SK-N-SH treated with all-trans-retinoic acid at 6 μM for 48 hours (cell line): ENCODE measurements at regions not wholly inside any gene's neighbourhood (a gene's known extent, or its start where the extent isn't known, plus 50 kb on each side); places are given as distances from the start of the nearest gene placed in this dataset.

Source experiments
- ARNTL ChIP-seq: fragments of 450-650 bp; formaldehyde crosslinking; IDR thresholded peaks from 2 replicates; pipeline ENCODE4 v1.5.0; 2020; ENCODE audit warnings: low read depth, mild to moderate bottlenecking, moderate library complexity, borderline replicate concordance
- CSDC2 ChIP-seq: fragments of 250-450 bp; sonication (Bioruptor Pico); IDR thresholded peaks from 2 replicates; pipeline ENCODE4 v1.5.0; 2020; ENCODE audit warnings: mild to moderate bottlenecking, moderate library complexity
- ESRRG ChIP-seq: fragments of 250-450 bp; sonication (Bioruptor Pico); IDR thresholded peaks from 2 replicates; pipeline ENCODE4 v1.6.1; 2021; ENCODE audit warnings: mild to moderate bottlenecking
- ISL1 ChIP-seq: fragments of 250-450 bp; sonication (Bioruptor Pico); IDR thresholded peaks from 2 replicates; pipeline ENCODE4 v2.1.2; 2022; ENCODE audit warnings: mild to moderate bottlenecking, moderate library complexity
- OSR1 ChIP-seq: fragments of 250-450 bp; sonication (Bioruptor Pico); IDR thresholded peaks from 2 replicates; pipeline ENCODE4 v1.8.0; 2022; ENCODE audit warnings: moderate library complexity, mild to moderate bottlenecking, inconsistent platforms
- PPARA ChIP-seq: fragments of 250-450 bp; sonication (Bioruptor Pico); IDR thresholded peaks from 2 replicates; pipeline ENCODE4 v1.5.0; 2020; ENCODE audit warnings: mild to moderate bottlenecking, borderline replicate concordance
- RARB ChIP-seq: fragments of 250-450 bp; sonication (Bioruptor Pico); IDR thresholded peaks from 2 replicates; pipeline ENCODE4 v1.8.0; 2021; ENCODE audit warnings: mild to moderate bottlenecking, moderate library complexity
- SNAI2 ChIP-seq: fragments of 250-450 bp; sonication (Bioruptor Pico); IDR thresholded peaks from 2 replicates; pipeline ENCODE4 v1.5.0; 2020; ENCODE audit warnings: mild to moderate bottlenecking, moderate library complexity
- ZFP3 ChIP-seq: fragments of 250-450 bp; sonication (Bioruptor Pico); IDR thresholded peaks from 2 replicates; pipeline ENCODE4 v1.5.0; 2020; ENCODE audit warnings: mild to moderate bottlenecking, moderate library complexity
- ZFP30 ChIP-seq: fragments of 450-650 bp; formaldehyde crosslinking; IDR thresholded peaks from 2 replicates; pipeline ENCODE4 v1.5.0; 2022; ENCODE audit warnings: mild to moderate bottlenecking, moderate library complexity
- TF ChIP-seq, protein P1 (sequence below): fragments of 250-450 bp; sonication (Bioruptor Pico); IDR thresholded peaks from 2 replicates; pipeline ENCODE4 v1.5.0; 2020; ENCODE audit warnings: mild to moderate bottlenecking, moderate library complexity
- TF ChIP-seq, protein P2 (sequence below): fragments of 250-450 bp; sonication (Bioruptor Pico); IDR thresholded peaks from 2 replicates; pipeline ENCODE4 v1.8.0; 2020; ENCODE audit warnings: mild to moderate bottlenecking, moderate library complexity, borderline replicate concordance
- TF ChIP-seq, protein P3 (sequence below): fragments of 250-450 bp; sonication (Bioruptor Pico); IDR thresholded peaks from 2 replicates; pipeline ENCODE4 v1.5.1; 2020; ENCODE audit warnings: low read depth, mild to moderate bottlenecking, moderate library complexity

DNA sequence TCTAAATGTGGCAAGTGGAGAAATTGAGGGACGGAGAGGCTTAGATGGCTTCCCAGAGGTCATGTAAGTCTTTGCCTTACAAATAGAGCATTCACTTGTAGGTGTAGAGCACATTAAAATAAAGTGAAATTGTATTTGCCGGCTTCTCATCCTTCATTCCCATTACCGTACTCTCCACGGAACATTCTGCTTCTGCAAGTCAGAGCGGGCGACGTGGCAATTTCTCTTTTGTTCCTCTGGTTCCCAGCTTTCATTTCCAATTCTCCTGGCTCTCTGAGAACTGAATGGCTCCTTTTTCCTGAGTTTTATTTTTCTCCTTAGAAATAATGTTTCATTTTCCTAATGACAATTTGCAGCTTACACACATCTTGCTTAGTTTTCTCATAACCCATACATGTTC lies 51.3 kb upstream of the PFKP start:
- TF ChIP-seq, protein P1, sequence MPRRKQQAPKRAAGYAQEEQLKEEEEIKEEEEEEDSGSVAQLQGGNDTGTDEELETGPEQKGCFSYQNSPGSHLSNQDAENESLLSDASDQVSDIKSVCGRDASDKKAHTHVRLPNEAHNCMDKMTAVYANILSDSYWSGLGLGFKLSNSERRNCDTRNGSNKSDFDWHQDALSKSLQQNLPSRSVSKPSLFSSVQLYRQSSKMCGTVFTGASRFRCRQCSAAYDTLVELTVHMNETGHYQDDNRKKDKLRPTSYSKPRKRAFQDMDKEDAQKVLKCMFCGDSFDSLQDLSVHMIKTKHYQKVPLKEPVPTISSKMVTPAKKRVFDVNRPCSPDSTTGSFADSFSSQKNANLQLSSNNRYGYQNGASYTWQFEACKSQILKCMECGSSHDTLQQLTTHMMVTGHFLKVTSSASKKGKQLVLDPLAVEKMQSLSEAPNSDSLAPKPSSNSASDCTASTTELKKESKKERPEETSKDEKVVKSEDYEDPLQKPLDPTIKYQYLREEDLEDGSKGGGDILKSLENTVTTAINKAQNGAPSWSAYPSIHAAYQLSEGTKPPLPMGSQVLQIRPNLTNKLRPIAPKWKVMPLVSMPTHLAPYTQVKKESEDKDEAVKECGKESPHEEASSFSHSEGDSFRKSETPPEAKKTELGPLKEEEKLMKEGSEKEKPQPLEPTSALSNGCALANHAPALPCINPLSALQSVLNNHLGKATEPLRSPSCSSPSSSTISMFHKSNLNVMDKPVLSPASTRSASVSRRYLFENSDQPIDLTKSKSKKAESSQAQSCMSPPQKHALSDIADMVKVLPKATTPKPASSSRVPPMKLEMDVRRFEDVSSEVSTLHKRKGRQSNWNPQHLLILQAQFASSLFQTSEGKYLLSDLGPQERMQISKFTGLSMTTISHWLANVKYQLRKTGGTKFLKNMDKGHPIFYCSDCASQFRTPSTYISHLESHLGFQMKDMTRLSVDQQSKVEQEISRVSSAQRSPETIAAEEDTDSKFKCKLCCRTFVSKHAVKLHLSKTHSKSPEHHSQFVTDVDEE (CRISPR knock-in tag): no peak
- TF ChIP-seq ZFP30 (no peak), ARNTL (CRISPR knock-in tag) (no peak), ESRRG (CRISPR knock-in tag) (no peak), SNAI2 (CRISPR knock-in tag) (no peak), ZFP3 (CRISPR knock-in tag) (no peak), RARB (CRISPR knock-in tag) (no peak), OSR1 (no peak), ISL1 (no peak), PPARA (CRISPR knock-in tag) (no peak), CSDC2 (CRISPR knock-in tag) (no peak)
- TF ChIP-seq, protein P2, sequence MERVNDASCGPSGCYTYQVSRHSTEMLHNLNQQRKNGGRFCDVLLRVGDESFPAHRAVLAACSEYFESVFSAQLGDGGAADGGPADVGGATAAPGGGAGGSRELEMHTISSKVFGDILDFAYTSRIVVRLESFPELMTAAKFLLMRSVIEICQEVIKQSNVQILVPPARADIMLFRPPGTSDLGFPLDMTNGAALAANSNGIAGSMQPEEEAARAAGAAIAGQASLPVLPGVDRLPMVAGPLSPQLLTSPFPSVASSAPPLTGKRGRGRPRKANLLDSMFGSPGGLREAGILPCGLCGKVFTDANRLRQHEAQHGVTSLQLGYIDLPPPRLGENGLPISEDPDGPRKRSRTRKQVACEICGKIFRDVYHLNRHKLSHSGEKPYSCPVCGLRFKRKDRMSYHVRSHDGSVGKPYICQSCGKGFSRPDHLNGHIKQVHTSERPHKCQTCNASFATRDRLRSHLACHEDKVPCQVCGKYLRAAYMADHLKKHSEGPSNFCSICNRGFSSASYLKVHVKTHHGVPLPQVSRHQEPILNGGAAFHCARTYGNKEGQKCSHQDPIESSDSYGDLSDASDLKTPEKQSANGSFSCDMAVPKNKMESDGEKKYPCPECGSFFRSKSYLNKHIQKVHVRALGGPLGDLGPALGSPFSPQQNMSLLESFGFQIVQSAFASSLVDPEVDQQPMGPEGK (CRISPR knock-in tag): no peak
- TF ChIP-seq, protein P3, sequence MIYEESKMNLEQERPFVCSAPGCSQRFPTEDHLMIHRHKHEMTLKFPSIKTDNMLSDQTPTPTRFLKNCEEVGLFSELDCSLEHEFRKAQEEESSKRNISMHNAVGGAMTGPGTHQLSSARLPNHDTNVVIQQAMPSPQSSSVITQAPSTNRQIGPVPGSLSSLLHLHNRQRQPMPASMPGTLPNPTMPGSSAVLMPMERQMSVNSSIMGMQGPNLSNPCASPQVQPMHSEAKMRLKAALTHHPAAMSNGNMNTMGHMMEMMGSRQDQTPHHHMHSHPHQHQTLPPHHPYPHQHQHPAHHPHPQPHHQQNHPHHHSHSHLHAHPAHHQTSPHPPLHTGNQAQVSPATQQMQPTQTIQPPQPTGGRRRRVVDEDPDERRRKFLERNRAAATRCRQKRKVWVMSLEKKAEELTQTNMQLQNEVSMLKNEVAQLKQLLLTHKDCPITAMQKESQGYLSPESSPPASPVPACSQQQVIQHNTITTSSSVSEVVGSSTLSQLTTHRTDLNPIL: no peak
